ENCODE measurements at regions not wholly inside any gene's neighbourhood (a gene's known extent, or its start where the extent isn't known, plus 50 kb on each side); places are given as distances from the start of the nearest gene placed in this dataset.

DNA sequence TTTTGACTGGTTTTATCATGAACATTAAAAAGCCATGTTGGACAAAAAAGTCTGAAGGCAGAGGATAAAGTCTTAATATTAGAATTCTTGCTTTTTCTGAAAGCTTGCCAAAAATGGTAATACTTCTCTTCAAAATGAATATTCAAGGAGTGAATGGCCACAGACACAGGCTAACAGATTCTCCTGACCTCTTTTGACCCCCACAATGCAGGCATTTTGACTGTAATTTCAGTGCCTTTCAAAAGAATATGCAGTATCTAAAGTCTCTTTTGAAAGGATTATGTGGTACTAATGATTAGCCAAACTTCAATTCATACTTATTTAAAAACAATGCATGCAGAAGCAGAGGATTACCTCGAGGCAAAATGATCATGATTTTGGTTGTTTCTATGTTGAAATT, 557.8 kb upstream of the GCFC2 start:
- no peak for TF ChIP-seq ZNF660 (tag by site-specific recombination; IDR thresholded peaks at IDR 0.05)
- TF ChIP-seq, protein P1, sequence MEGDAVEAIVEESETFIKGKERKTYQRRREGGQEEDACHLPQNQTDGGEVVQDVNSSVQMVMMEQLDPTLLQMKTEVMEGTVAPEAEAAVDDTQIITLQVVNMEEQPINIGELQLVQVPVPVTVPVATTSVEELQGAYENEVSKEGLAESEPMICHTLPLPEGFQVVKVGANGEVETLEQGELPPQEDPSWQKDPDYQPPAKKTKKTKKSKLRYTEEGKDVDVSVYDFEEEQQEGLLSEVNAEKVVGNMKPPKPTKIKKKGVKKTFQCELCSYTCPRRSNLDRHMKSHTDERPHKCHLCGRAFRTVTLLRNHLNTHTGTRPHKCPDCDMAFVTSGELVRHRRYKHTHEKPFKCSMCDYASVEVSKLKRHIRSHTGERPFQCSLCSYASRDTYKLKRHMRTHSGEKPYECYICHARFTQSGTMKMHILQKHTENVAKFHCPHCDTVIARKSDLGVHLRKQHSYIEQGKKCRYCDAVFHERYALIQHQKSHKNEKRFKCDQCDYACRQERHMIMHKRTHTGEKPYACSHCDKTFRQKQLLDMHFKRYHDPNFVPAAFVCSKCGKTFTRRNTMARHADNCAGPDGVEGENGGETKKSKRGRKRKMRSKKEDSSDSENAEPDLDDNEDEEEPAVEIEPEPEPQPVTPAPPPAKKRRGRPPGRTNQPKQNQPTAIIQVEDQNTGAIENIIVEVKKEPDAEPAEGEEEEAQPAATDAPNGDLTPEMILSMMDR (tag by site-specific recombination; IDR thresholded peaks at IDR 0.05): no peak
- TF ChIP-seq, protein P2, sequence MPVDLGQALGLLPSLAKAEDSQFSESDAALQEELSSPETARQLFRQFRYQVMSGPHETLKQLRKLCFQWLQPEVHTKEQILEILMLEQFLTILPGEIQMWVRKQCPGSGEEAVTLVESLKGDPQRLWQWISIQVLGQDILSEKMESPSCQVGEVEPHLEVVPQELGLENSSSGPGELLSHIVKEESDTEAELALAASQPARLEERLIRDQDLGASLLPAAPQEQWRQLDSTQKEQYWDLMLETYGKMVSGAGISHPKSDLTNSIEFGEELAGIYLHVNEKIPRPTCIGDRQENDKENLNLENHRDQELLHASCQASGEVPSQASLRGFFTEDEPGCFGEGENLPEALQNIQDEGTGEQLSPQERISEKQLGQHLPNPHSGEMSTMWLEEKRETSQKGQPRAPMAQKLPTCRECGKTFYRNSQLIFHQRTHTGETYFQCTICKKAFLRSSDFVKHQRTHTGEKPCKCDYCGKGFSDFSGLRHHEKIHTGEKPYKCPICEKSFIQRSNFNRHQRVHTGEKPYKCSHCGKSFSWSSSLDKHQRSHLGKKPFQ (tag by site-specific recombination; IDR thresholded peaks at IDR 0.05): no peak

All from HEK293 (cell line).